ENCODE measurements at regions not wholly inside any gene's neighbourhood (a gene's known extent, or its start where the extent isn't known, plus 50 kb on each side); places are given as distances from the start of the nearest gene placed in this dataset.
"Not testable (repeated sequence)": the region's sequence is repeated elsewhere in the genome, so short reads cannot be mapped to it uniquely, and the experiment has no call there.

- DNase-seq (no peak), ATAC-seq (no peak)
- intact Hi-C loops (cut with DNase I) = no loop called here
Measured at GRCh38 chr1:14148526-14148925, 448.5 kb downstream of the PRDM2 start.

- DNase-seq (no peak), ATAC-seq (no peak)
- intact Hi-C loops (cut with DNase I) = no loop called here
Measured at GRCh38 chr1:14149431-14149830, 449.1 kb upstream of the KAZN start.

GRCh38 chr1:14156543-14156942, 441.9 kb upstream of the KAZN start:
- DNase-seq (no peak), ATAC-seq (no peak)
- intact Hi-C loops (cut with DNase I) = no loop called here

DNA sequence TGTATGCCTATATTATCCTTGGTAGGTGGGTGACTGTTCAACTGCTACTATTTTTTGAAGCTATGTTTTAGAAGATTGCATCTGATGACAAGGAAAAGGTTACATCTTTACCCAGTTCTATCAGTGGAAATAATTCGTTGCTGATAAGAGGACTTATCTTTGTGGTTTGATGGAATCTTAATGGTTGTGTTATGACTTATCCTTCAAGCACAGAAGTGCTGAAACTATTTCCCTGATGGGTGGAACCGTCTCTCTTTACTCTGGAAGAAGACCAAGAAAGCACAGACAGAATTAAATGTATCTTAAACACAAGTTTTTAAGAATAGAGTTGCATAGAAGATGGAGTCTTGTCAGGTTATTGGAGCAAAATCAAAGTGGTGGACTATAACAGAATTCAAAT, 437.7 kb upstream of the KAZN start:
- intact Hi-C loops (cut with DNase I) = no loop called here
- no peak for DNase-seq
- ATAC-seq = no peak

- no peak for ATAC-seq
- intact Hi-C loops (cut with DNase I) = no loop called here
Measured at GRCh38 chr1:14163246-14163645, 435.2 kb upstream of the KAZN start.

DNA sequence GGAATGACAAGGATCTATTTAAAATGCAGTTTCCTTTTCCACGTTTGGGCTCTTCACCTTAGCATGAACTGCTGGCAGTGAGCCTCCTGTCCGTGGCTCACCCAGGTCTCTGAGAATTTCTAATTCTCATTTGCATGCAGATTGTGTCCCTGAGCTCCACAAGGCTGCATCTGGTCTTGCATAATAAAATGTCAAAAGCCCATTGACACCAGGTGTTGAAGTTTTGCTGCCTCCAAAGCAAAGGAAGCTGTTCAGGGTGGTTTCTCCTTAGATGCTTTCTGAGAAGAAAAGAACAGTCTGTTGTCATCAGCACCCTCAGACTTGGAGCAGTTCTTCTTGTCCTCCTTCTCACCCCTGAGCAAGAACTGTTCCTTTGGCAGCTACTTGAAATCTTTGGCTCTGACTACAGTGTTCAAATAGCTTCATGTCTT, 433.1 kb upstream of the KAZN start:
- ATAC-seq = no peak
- no peak for DNase-seq
- intact Hi-C loops (cut with DNase I) = no loop called here

More at GRCh38 chr1:14163246-14163645, 435.2 kb upstream of the KAZN start:
- no peak for DNase-seq

GRCh38 chr1:14167884-14168283, 430.6 kb upstream of the KAZN start:
- ATAC-seq = no peak
- DNase-seq = no peak
- intact Hi-C loops (cut with DNase I) = no loop called here

GRCh38 chr1:14168326-14169063, 430.0 kb upstream of the KAZN start:
- no peak for ATAC-seq
- DNase-seq = no peak
- intact Hi-C loops (cut with DNase I) = no loop called here

GRCh38 chr1:14173598-14173997, 424.9 kb upstream of the KAZN start:
- no peak for DNase-seq
- ATAC-seq = no peak
- intact Hi-C loops (cut with DNase I) = no loop called here

GRCh38 chr1:14177866-14178265, 420.6 kb upstream of the KAZN start:
- intact Hi-C loops (cut with DNase I); ATAC-seq; DNase-seq: not testable (repeated sequence)

DNA sequence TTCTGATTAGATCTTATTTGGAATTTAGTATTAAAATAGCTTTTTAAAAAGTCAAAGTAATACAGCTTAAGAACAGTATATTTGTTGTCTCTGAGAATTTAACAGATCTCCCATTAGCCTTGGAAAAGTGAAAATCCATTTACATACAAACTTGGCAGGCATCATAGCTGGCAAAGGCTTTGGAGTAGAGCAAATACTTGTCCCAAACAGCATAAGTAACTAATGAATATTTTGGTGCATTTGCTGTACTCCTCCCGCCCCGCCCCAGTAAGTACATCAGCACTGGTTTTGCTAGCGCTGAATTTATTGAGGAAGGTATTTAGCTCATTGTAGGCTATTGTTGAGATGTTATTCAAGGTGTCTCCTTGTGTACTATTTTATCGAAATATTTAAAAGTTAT, 417.7 kb upstream of the KAZN start:
- no peak for DNase-seq
- no peak for ATAC-seq
- intact Hi-C loops (cut with DNase I) = no loop called here

DNA sequence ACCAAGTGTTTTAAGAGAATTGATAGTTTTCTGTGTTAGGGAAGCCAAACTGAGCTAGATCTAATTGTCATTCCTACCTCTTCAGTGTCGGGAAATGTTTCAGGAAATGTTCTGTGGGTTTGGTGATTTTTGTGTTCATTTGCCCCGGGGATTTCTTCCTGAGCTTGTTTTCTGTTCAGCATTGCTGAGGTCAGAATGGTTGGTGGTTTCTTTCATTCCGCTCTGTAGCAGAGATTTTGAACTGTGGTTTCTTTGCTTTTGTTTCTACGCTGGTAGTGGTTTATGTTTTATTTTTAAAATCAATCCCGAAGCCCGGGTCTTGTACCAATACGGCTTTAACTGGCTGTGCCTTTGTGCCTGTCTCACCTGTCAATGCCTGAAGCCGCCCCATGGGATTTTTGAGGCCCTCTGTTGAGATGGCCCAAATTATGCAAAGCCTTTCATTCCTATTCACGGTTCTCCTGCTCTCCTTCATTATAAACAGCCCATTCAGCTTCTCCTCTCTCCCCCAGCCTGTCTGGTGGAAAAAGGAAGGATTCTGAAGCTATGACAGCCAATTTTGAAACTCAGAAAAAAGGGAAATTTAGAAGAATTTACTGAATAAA, 417.2 kb upstream of the KAZN start:
- ATAC-seq (no peak), DNase-seq (no peak)
- intact Hi-C loops (cut with DNase I) = no loop called here

DNA sequence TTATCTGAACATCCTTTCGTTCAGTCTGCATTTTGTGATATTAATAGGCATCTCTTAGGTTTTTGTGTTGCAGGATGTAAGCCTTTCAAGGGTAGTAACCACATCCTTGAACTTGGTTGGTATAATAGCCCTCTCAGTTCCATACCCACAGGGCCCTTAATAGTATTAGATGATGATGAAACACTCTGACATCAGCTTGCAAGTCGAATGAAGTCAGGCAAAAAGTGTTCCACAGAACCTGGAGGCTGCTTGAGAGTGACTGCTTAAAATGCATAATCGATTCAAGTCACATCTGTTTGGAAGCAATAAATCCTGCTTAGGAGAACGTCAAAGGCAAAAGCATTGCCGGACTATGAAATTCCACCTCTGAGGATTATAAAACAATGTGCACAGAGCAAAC, 415.6 kb upstream of the KAZN start:
- intact Hi-C loops (cut with DNase I) = no loop called here
- no peak for DNase-seq
- no peak for ATAC-seq

DNA sequence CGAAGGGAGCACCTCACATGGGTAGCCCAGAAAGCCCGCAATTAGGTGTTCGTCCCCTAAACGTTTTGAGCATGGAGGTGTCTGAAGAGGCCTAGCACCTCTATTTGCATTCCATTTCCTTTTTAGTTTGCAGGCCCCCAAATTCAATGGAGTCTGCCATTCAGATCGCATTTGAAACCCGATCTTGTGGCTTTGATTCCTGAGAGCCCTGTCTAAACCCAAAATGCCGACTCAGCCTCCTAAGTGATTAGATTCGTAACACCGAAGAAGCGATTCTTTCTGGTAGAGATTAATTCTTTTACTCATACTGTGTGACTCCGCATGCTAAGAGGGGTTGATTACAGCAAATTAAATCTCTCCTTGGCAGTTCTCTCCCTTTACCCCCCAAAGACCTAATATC, 415.2 kb upstream of the KAZN start:
- intact Hi-C loops (cut with DNase I) = no loop called here
- no peak for ATAC-seq

GRCh38 chr1:14184454-14184853, 414.0 kb upstream of the KAZN start:
- DNase-seq (peak; percentile 20), ATAC-seq (peak; percentile 15 to 41)
- intact Hi-C loops (cut with DNase I) = no loop called here

More for the DNA sequence above, 415.2 kb upstream of the KAZN start:
- DNase-seq = no peak

GRCh38 chr1:14189381-14189780, 409.1 kb upstream of the KAZN start:
- no peak for ATAC-seq
- DNase-seq = no peak
- intact Hi-C loops (cut with DNase I) = no loop called here

- intact Hi-C loops (cut with DNase I) = no loop called here
- DNase-seq (no peak), ATAC-seq (peak in 1 of 2 donors; percentile 40)
Measured at GRCh38 chr1:14190508-14190907, 408.0 kb upstream of the KAZN start.

DNA sequence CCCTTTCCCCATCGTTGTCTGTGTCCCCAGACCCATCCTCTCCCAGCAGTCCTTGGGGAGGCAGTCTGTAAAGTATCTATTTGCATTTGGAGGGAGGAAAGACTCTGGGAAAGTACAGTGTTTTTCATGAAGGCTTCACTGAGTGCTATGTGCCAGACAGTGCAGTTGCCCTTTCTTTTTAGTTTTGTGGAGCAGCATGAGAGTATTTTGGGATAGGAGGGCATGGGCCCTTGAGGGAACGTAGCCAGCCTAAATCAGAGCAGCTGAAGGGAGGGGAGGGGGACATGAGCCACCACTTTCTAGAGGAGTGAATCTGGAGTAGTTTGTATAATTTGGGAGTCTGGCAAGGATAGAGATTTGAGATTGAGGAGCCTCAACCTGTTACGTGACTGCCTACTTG, 404.0 kb upstream of the KAZN start:
- ATAC-seq = no peak
- DNase-seq = no peak
- intact Hi-C loops (cut with DNase I) = no loop called here

DNA sequence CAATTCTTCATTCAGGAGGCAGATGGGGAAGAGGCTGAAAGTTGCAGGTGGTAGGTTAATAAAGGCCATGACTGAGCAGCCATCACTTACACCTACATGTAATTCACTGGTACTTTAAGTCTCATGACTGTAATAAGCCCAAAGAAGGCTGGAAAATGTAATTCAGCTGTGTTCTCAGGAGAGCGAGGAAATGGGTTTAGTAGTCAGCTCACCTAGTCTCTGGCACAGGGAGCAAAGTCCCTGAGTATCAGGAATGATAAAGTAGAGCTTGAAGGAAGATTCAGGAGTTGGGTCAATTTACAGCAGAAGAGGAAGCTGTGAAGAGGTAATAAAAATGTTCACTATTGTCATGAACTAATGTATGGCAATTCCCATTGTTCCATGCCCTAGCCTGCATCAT, 393.4 kb upstream of the KAZN start:
- intact Hi-C loops (cut with DNase I) = no loop called here
- ATAC-seq (no peak), DNase-seq (no peak)

DNA sequence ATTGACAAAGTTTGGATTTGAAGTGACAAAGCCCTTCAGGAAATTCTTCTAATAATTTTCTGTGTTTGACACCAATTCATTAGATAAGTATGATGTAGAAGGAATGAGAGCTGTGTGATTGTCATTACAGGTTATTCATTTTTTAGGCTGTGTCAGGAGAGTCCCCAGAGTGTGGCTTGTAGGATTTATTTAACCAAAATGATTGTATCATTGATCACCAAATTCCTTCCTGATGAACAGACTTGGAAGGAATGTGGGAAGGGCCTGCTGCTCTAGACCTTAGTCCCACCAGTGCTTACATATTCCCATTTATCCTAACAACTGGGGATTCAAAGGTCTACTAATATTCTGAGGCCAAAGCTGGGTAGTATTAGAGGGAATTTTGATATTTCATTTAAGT, 383.3 kb upstream of the KAZN start:
- DNase-seq (no peak), ATAC-seq (no peak)
- intact Hi-C loops (cut with DNase I) = no loop called here

DNA sequence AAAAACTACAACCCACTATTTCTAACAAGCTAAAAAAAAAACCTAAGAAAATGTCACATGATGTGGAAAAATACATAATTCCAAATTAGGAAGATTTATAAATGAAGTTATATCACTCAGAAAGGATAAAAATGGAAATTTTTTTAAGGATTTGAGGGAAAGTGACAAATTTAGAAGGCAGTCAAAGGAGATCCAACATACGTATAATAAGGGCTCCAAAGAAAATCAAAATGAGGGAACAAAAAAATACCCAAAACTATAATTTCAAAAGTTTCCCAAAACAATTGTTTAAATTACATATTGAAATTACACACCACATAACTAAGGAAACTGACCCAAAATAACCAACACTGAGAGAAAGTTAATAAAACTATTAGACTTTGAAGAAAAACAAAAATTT, 381.1 kb upstream of the KAZN start:
- DNase-seq = no peak
- no peak for ATAC-seq
- intact Hi-C loops (cut with DNase I) = no loop called here

Data from left cardiac atrium (tissue), 4 donors.